Uterus (tissue), 2 donors: ENCODE measurements at regions not wholly inside any gene's neighbourhood (a gene's known extent, or its start where the extent isn't known, plus 50 kb on each side); places are given as distances from the start of the nearest gene placed in this dataset.

Source experiments
- CTCF ChIP-seq, 4 experiments: fragments of 200-600 bp in 2 of 4; fragments of 450-650 bp in 2 of 4; sonication (generic) in 2 of 4; IDR thresholded peaks; one replicate each; pipeline ENCODE4 v1.5.1; 2016 to 2019; ENCODE audit warnings: antibody characterized with exemption in 4 of 4, mild to moderate bottlenecking in 2 of 4, moderate library complexity in 1 of 4
- POLR2A ChIP-seq, 2 donors: fragments of 450-650 bp; IDR thresholded peaks; one replicate each; pipeline ENCODE4 v1.6.1; 2016; ENCODE audit warnings: antibody characterized with exemption in 2 of 2, mild to moderate bottlenecking in 1 of 2, moderate library complexity in 1 of 2

GRCh38 chr12:70989232-70989631, 68.7 kb upstream of the PTPRR start:
- TF ChIP-seq CTCF (IDR thresholded peaks at IDR 0.05) (no peak), POLR2A (IDR thresholded peaks at IDR 0.05) (no peak)
